ENCODE measurements at regions not wholly inside any gene's neighbourhood (a gene's known extent, or its start where the extent isn't known, plus 50 kb on each side); places are given as distances from the start of the nearest gene placed in this dataset.

DNA sequence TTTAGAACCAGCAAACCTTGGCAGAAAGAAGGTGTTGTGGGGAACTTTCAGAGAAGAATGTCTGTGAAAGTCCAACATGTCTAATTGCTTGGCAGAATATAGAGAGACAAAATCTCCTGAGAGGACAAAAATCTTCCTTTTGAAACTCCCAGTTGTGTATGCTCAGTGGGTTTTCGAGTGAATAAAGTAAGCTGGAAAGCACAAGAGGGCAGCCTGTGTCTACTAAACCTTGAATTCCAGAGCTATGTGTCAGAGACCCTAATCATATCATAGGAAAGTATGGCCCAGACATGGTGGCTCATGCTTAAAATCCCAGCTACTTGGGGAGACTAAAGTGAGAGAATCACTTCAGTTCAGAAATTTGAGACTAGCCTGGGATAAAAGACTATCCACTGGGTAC lies 661.2 kb downstream of the SLC16A7 start:
- H3K27me3 ChIP-seq (replicated peaks in 2 of 5; ENCODE audit: control insufficient read depth in 4 of 5, insufficient read depth in 5 of 5, low read length in 4 of 5), result no peaks in the 10 kb centered on the region
- no peak overlapping the region for H3K27ac ChIP-seq (ENCODE audit: insufficient read depth in 1 of 2, low read depth in 1 of 2, low read length in 2 of 2, poor library complexity in 1 of 2, severe bottlenecking in 2 of 2)
- H3K4me3 ChIP-seq (ENCODE audit: control insufficient read depth in 1 of 7, extremely low read depth in 1 of 7, insufficient read depth in 4 of 7, low read depth in 2 of 7, low read length in 6 of 7), result no peak overlapping the region
- H3K9me3 ChIP-seq (ENCODE audit: control extremely low read depth in 1 of 5, control insufficient read depth in 4 of 5, insufficient read depth in 2 of 5, low read depth in 1 of 5, low read length in 4 of 5), result no peaks in the 10 kb centered on the region
- no peaks in the 10 kb centered on the region for H3K4me1 ChIP-seq (ENCODE audit: control extremely low read depth in 1 of 4, control insufficient read depth in 4 of 4, insufficient read depth in 4 of 4, low read length in 3 of 4)
- 88% methylated on average over 1 of the region's 1 CpG for WGBS (ENCODE audit: insufficient coverage)
- H3K36me3 ChIP-seq (ENCODE audit: control insufficient read depth in 4 of 4, insufficient read depth in 4 of 4, low read length in 3 of 4), result no peaks in the 10 kb centered on the region
- ChIA-PET POLR2A (no interaction called here), CTCF (interaction anchor here (1.1 kb wide), 1 partner anchor 828 kb away, joined by 3 read pairs; no protein-coding TSS in a partner anchor)
- peak in 1 of 3 donors; percentile 0 for DNase-seq

DNA sequence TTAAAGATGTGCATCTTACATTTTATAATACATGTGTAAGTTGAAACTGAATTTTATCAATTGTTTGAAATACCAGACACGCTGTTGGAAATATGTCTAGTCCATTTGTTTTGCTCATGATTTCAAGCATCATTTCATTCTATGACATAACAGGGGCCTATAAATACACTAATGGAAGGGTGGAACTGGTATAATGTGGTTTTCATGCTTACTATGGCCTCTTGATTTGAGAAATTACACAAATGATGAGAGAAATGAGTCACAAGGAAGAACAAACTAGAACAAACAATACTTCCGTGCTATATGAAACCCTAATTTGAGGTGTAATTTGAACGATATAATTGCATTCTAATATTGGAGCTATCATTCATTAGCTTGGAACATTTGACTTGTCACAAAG lies 663.4 kb downstream of the SLC16A7 start:
- Histone ChIP-seq H3K27me3 (replicated peaks in 2 of 5; ENCODE audit: control insufficient read depth in 4 of 5, insufficient read depth in 5 of 5, low read length in 4 of 5) (no peaks in the 10 kb centered on the region), H3K4me3 (ENCODE audit: control insufficient read depth in 1 of 7, extremely low read depth in 1 of 7, insufficient read depth in 4 of 7, low read depth in 2 of 7, low read length in 6 of 7) (no peak overlapping the region), H3K4me1 (ENCODE audit: control extremely low read depth in 1 of 4, control insufficient read depth in 4 of 4, insufficient read depth in 4 of 4, low read length in 3 of 4) (no peaks in the 10 kb centered on the region), H3K27ac (ENCODE audit: insufficient read depth in 1 of 2, low read depth in 1 of 2, low read length in 2 of 2, poor library complexity in 1 of 2, severe bottlenecking in 2 of 2) (no peak overlapping the region), H3K36me3 (ENCODE audit: control insufficient read depth in 4 of 4, insufficient read depth in 4 of 4, low read length in 3 of 4) (no peaks in the 10 kb centered on the region), H3K9me3 (ENCODE audit: control extremely low read depth in 1 of 5, control insufficient read depth in 4 of 5, insufficient read depth in 2 of 5, low read depth in 1 of 5, low read length in 4 of 5) (no peaks in the 10 kb centered on the region)
- WGBS (ENCODE audit: insufficient coverage), result no CpG with 5 or more reads among the region's 3 CpGs
- ChIA-PET CTCF (no interaction called here), POLR2A (no interaction called here)
- no peak for DNase-seq

DNA sequence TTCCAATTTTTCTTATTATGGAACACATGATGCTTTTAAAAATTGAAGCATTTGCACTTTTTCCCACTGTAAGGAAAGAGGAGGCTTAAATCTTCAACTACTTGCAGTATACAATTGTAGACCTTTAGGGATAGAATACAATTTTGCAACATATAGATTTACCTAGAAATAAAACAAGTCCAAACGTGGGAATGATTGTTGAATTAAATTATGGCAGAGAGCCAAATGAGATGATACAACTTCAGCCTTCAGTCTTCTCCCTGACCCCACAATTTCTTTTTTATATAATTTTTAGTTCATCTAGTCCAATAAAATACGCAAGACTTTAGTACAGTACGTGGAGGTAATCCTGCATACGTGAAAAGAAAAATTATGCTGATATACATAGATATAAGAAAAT lies 666.5 kb downstream of the SLC16A7 start:
- WGBS (ENCODE audit: insufficient coverage), result no CpG with 5 or more reads among the region's 4 CpGs
- H3K4me1 ChIP-seq (ENCODE audit: control extremely low read depth in 1 of 4, control insufficient read depth in 4 of 4, insufficient read depth in 4 of 4, low read length in 3 of 4), result no peaks in the 10 kb centered on the region
- H3K27me3 ChIP-seq (replicated peaks in 2 of 5; ENCODE audit: control insufficient read depth in 4 of 5, insufficient read depth in 5 of 5, low read length in 4 of 5), result no peaks in the 10 kb centered on the region
- DNase-seq, result no peak
- ChIA-PET CTCF (no interaction called here), POLR2A (no interaction called here)
- no peaks in the 10 kb centered on the region for H3K9me3 ChIP-seq (ENCODE audit: control extremely low read depth in 1 of 5, control insufficient read depth in 4 of 5, insufficient read depth in 2 of 5, low read depth in 1 of 5, low read length in 4 of 5)
- no peak overlapping the region for H3K27ac ChIP-seq (ENCODE audit: insufficient read depth in 1 of 2, low read depth in 1 of 2, low read length in 2 of 2, poor library complexity in 1 of 2, severe bottlenecking in 2 of 2)
- H3K4me3 ChIP-seq (ENCODE audit: control insufficient read depth in 1 of 7, extremely low read depth in 1 of 7, insufficient read depth in 4 of 7, low read depth in 2 of 7, low read length in 6 of 7), result no peak overlapping the region
- H3K36me3 ChIP-seq (ENCODE audit: control insufficient read depth in 4 of 4, insufficient read depth in 4 of 4, low read length in 3 of 4), result no peaks in the 10 kb centered on the region

DNA sequence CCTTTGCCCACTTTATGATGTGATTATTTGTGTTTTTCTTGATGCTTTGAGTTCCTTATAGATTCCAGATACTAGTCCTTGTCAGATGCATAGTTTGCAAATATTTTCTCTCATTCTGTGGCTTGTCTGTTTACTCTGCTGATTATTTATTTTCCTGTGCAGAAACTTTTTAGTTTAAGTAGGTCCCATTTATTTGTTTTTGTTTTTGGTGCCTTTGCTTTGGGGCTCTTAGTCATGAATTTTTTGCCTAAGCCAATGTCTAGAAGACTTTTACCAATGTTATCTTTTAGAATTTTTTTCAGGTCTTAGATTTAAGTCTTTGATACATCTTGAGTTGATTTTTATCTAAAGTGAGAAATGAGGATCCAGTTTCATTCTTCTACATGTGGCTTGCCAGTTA lies 667.3 kb downstream of the SLC16A7 start:
- no peaks in the 10 kb centered on the region for H3K4me1 ChIP-seq (ENCODE audit: control extremely low read depth in 1 of 4, control insufficient read depth in 4 of 4, insufficient read depth in 4 of 4, low read length in 3 of 4)
- ChIA-PET POLR2A (no interaction called here), CTCF (interaction anchor here (1.0 kb wide), 1 partner anchor 11 kb away, joined by 3 read pairs; no protein-coding TSS in a partner anchor)
- H3K4me3 ChIP-seq (ENCODE audit: control insufficient read depth in 1 of 7, extremely low read depth in 1 of 7, insufficient read depth in 4 of 7, low read depth in 2 of 7, low read length in 6 of 7), result no peak overlapping the region
- no peak overlapping the region for H3K27ac ChIP-seq (ENCODE audit: insufficient read depth in 1 of 2, low read depth in 1 of 2, low read length in 2 of 2, poor library complexity in 1 of 2, severe bottlenecking in 2 of 2)
- H3K36me3 ChIP-seq (ENCODE audit: control insufficient read depth in 4 of 4, insufficient read depth in 4 of 4, low read length in 3 of 4), result no peaks in the 10 kb centered on the region
- DNase-seq, result no peak
- no peaks in the 10 kb centered on the region for H3K27me3 ChIP-seq (replicated peaks in 2 of 5; ENCODE audit: control insufficient read depth in 4 of 5, insufficient read depth in 5 of 5, low read length in 4 of 5)
- no peaks in the 10 kb centered on the region for H3K9me3 ChIP-seq (ENCODE audit: control extremely low read depth in 1 of 5, control insufficient read depth in 4 of 5, insufficient read depth in 2 of 5, low read depth in 1 of 5, low read length in 4 of 5)

DNA sequence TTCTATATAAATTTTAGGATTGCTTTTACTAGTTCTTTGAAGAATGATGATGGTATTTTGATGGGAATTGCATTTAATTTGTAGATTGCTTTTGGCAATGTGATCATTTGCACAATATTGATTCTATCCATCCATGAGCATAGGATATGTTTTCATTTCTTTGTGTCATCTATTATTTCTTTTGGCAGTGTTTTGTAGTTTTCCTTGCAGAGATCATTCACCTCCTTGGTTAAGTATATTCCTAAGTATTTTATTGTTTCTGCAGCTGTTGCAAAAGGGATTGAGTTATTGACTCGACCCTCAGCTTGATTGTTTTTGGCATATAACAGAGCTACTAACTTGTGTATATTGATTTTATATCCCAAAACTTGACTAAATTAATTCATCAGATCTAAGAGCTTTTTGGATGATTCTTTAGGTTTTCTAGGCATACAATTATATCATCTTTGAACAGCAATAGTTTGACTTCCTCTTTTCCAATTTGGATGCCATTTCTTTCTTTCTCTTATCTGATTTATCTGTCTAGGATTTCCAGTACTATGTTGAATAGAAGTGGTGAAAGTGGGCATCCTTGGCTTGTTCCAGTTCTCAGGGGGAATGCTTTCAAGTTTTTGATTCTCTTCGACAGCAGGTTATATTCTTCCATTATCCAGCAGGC lies 668.1 kb downstream of the SLC16A7 start:
- no peak overlapping the region for H3K4me3 ChIP-seq (ENCODE audit: control insufficient read depth in 1 of 7, extremely low read depth in 1 of 7, insufficient read depth in 4 of 7, low read depth in 2 of 7, low read length in 6 of 7)
- H3K36me3 ChIP-seq (ENCODE audit: control insufficient read depth in 4 of 4, insufficient read depth in 4 of 4, low read length in 3 of 4), result no peaks in the 10 kb centered on the region
- WGBS (ENCODE audit: insufficient coverage), result no CpG with 5 or more reads among the region's 2 CpGs
- no peaks in the 10 kb centered on the region for H3K9me3 ChIP-seq (ENCODE audit: control extremely low read depth in 1 of 5, control insufficient read depth in 4 of 5, insufficient read depth in 2 of 5, low read depth in 1 of 5, low read length in 4 of 5)
- no peak overlapping the region for H3K27ac ChIP-seq (ENCODE audit: insufficient read depth in 1 of 2, low read depth in 1 of 2, low read length in 2 of 2, poor library complexity in 1 of 2, severe bottlenecking in 2 of 2)
- H3K27me3 ChIP-seq (replicated peaks in 2 of 5; ENCODE audit: control insufficient read depth in 4 of 5, insufficient read depth in 5 of 5, low read length in 4 of 5), result no peaks in the 10 kb centered on the region
- ChIA-PET CTCF (interaction anchor here (1.0 kb wide), 1 partner anchor 12 kb away, joined by 3 read pairs; no protein-coding TSS in a partner anchor), POLR2A (no interaction called here)
- no peaks in the 10 kb centered on the region for H3K4me1 ChIP-seq (ENCODE audit: control extremely low read depth in 1 of 4, control insufficient read depth in 4 of 4, insufficient read depth in 4 of 4, low read length in 3 of 4)
- peak in 1 of 3 donors; percentile 2 for DNase-seq

DNA sequence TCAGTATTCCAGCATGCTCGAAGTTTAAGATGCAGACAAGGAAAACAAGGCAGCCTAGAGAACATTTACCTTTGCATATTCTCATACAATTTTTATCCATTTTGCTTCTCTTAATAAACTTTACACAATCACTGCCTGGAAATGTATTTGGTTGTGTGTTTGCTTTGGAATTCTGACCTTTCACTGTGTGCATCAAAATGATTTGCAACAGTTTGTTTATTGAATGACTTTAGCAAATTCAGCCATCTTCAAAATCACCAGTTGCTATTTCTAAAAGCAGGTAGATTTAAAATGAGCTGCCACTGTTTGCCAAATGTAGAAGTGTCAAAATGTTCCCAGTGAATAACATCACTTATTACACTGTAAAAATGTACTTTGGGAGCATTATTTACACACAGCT lies 669.9 kb downstream of the SLC16A7 start:
- POLR2A ChIA-PET, result no interaction called here
- H3K9me3 ChIP-seq (ENCODE audit: control extremely low read depth in 1 of 5, control insufficient read depth in 4 of 5, insufficient read depth in 2 of 5, low read depth in 1 of 5, low read length in 4 of 5), result no peaks in the 10 kb centered on the region
- H3K27me3 ChIP-seq (replicated peaks in 2 of 5; ENCODE audit: control insufficient read depth in 4 of 5, insufficient read depth in 5 of 5, low read length in 4 of 5), result no peaks in the 10 kb centered on the region
- no peak for DNase-seq
- no CpG with 5 or more reads among the region's 1 CpG for WGBS (ENCODE audit: insufficient coverage)
- H3K4me1 ChIP-seq (ENCODE audit: control extremely low read depth in 1 of 4, control insufficient read depth in 4 of 4, insufficient read depth in 4 of 4, low read length in 3 of 4), result no peaks in the 10 kb centered on the region
- H3K4me3 ChIP-seq (ENCODE audit: control insufficient read depth in 1 of 7, extremely low read depth in 1 of 7, insufficient read depth in 4 of 7, low read depth in 2 of 7, low read length in 6 of 7), result no peak overlapping the region
- no peaks in the 10 kb centered on the region for H3K36me3 ChIP-seq (ENCODE audit: control insufficient read depth in 4 of 4, insufficient read depth in 4 of 4, low read length in 3 of 4)
- CTCF ChIA-PET, result no interaction called here
- no peak overlapping the region for H3K27ac ChIP-seq (ENCODE audit: insufficient read depth in 1 of 2, low read depth in 1 of 2, low read length in 2 of 2, poor library complexity in 1 of 2, severe bottlenecking in 2 of 2)

- H3K27me3 ChIP-seq (replicated peaks in 2 of 5; ENCODE audit: control insufficient read depth in 4 of 5, insufficient read depth in 5 of 5, low read length in 4 of 5), result no peaks in the 10 kb centered on the region
- H3K4me3 ChIP-seq (ENCODE audit: control insufficient read depth in 1 of 7, extremely low read depth in 1 of 7, insufficient read depth in 4 of 7, low read depth in 2 of 7, low read length in 6 of 7), result no peak overlapping the region
- DNase-seq, result no peak
- 93% methylated on average over 3 of the region's 4 CpGs for WGBS (ENCODE audit: insufficient coverage)
- no peaks in the 10 kb centered on the region for H3K36me3 ChIP-seq (ENCODE audit: control insufficient read depth in 4 of 4, insufficient read depth in 4 of 4, low read length in 3 of 4)
- ChIA-PET CTCF (no interaction called here), POLR2A (no interaction called here)
- no peaks in the 10 kb centered on the region for H3K9me3 ChIP-seq (ENCODE audit: control extremely low read depth in 1 of 5, control insufficient read depth in 4 of 5, insufficient read depth in 2 of 5, low read depth in 1 of 5, low read length in 4 of 5)
- H3K4me1 ChIP-seq (ENCODE audit: control extremely low read depth in 1 of 4, control insufficient read depth in 4 of 4, insufficient read depth in 4 of 4, low read length in 3 of 4), result no peaks in the 10 kb centered on the region
- H3K27ac ChIP-seq (ENCODE audit: insufficient read depth in 1 of 2, low read depth in 1 of 2, low read length in 2 of 2, poor library complexity in 1 of 2, severe bottlenecking in 2 of 2), result no peak overlapping the region
These were observed 670.6 kb downstream of the SLC16A7 start for GRCh38 chr12:60266381-60266852.

Measured in common myeloid progenitor, CD34-positive (primary cell).